B cell (primary cell): ENCODE measurements at regions not wholly inside any gene's neighbourhood (a gene's known extent, or its start where the extent isn't known, plus 50 kb on each side); places are given as distances from the start of the nearest gene placed in this dataset.

Experiments
- ATAC-seq: fragments of 200-7000 bp; cut with Tn5 transposase; one replicate; pipeline ENCODE4 v1.10.0; 2021; ENCODE audit warnings: low read depth, mild to moderate bottlenecking, moderate number of reproducible peaks, moderate library complexity
- CTCF ChIA-PET: fragments of 350-600 bp; sonication (Branson Sonifier 250); formaldehyde crosslinking; loops from one replicate; lab custom pipeline; 2021; ENCODE audit warnings: antibody characterized with exemption, inconsistent platforms; lab: Charles Lee
- POLR2A ChIA-PET: fragments of 350-600 bp; sonication (Branson Sonifier 250); formaldehyde crosslinking; loops from one replicate; lab custom pipeline; 2021; ENCODE audit warnings: antibody characterized with exemption; lab: Charles Lee
- DNase-seq: peaks from one replicate; pipeline ENCODE4 v3.0.0; 2013
- H2AFZ ChIP-seq: 2 replicates; pipeline ENCODE4 v1.6.1; 2012; ENCODE audit warnings: mild to moderate bottlenecking, low read depth, low read length; ENCODE audit not compliant: insufficient read depth, poor library complexity, severe bottlenecking
- H3K27ac ChIP-seq, 2 donors: 1 replicate in 1 of 2; 2 replicates in 1 of 2; pipeline ENCODE4 v1.5.1; 2012 to 2013; ENCODE audit warnings: low read length in 2 of 2, mild to moderate bottlenecking in 2 of 2, moderate library complexity in 1 of 2
- H3K27me3 ChIP-seq, 4 experiments: fragments of 200-600 bp in 1 of 4; sonication (generic) in 1 of 4; replicated peaks in 1 of 4; 1 replicate in 2 of 4; 2 replicates in 2 of 4; pipeline versions ENCODE4 v1.6.1 to v1.7.0; 2013 to 2016; ENCODE audit warnings: low read length in 3 of 4, mild to moderate bottlenecking in 2 of 4, mixed read lengths in 1 of 4, moderate library complexity in 1 of 4; ENCODE audit not compliant: insufficient read depth in 4 of 4, control insufficient read depth in 3 of 4; ENCODE audit errors: control extremely low read depth in 1 of 4
- H3K36me3 ChIP-seq, 2 experiments: replicated peaks in 1 of 2; 1 replicate in 1 of 2; 2 replicates in 1 of 2; pipeline versions ENCODE4 v1.6.1 to v1.7.1; 2013; ENCODE audit warnings: low read length in 1 of 2; ENCODE audit not compliant: insufficient read depth in 2 of 2, control insufficient read depth in 1 of 2; ENCODE audit errors: control extremely low read depth in 1 of 2, extremely low read depth in 1 of 2
- H3K4me1 ChIP-seq, 2 donors: fragments of 200-600 bp in 1 of 2; sonication (generic) in 1 of 2; 1 replicate in 1 of 2; 2 replicates in 1 of 2; pipeline versions ENCODE4 v1.5.1 to v1.6.1; 2013 to 2017; ENCODE audit warnings: low read length in 2 of 2; ENCODE audit not compliant: control insufficient read depth in 2 of 2, insufficient read depth in 2 of 2
- H3K4me2 ChIP-seq: replicated peaks from 2 replicates; pipeline ENCODE3; 2012; ENCODE audit warnings: mild to moderate bottlenecking, low read depth, low read length; ENCODE audit not compliant: poor library complexity, severe bottlenecking
- H3K4me3 ChIP-seq, 5 experiments: fragments of 200-600 bp in 1 of 5; sonication (generic) in 1 of 5; 1 replicate in 3 of 5; 2 replicates in 2 of 5; pipeline versions ENCODE4 v1.5.1 to v1.7.0; 2011 to 2016; ENCODE audit warnings: low read length in 4 of 5, mild to moderate bottlenecking in 4 of 5, low read depth in 2 of 5, control low read depth in 1 of 5, moderate library complexity in 1 of 5; ENCODE audit not compliant: insufficient read depth in 1 of 5; ENCODE audit errors: control extremely low read depth in 1 of 5, extremely low read depth in 1 of 5
- H3K79me2 ChIP-seq: fragments of 200-600 bp; sonication (generic); one replicate; pipeline ENCODE4 v1.6.0; 2016; ENCODE audit warnings: low read length; ENCODE audit not compliant: control insufficient read depth, insufficient read depth
- H3K9ac ChIP-seq: fragments of 200-600 bp; sonication (generic); 2 replicates; pipeline ENCODE4 v1.6.1; 2017; ENCODE audit warnings: mild to moderate bottlenecking, low read length, moderate library complexity
- H3K9me3 ChIP-seq, 3 donors: one replicate each; pipeline versions ENCODE4 v1.6.1 to v1.7.1; 2013; ENCODE audit warnings: low read length in 2 of 3; ENCODE audit not compliant: control insufficient read depth in 2 of 3, insufficient read depth in 1 of 3; ENCODE audit errors: control extremely low read depth in 1 of 3
- H4K20me1 ChIP-seq: 2 replicates; pipeline ENCODE4 v1.6.0; 2012; ENCODE audit warnings: mild to moderate bottlenecking, low read length; ENCODE audit not compliant: insufficient read depth, control insufficient read depth, poor library complexity, severe bottlenecking
- H3K27ac Mint-ChIP-seq: one replicate; pipeline ENCODE4 v1.8.0; 2021; ENCODE audit warnings: mixed read lengths
- H3K27me3 Mint-ChIP-seq: one replicate; pipeline ENCODE4 v1.8.0; 2021; ENCODE audit warnings: mixed read lengths
- H3K4me1 Mint-ChIP-seq: one replicate; pipeline ENCODE4 v1.8.0; 2021; ENCODE audit warnings: mixed read lengths
- H3K4me3 Mint-ChIP-seq: one replicate; pipeline ENCODE4 v1.8.0; 2021; ENCODE audit warnings: mixed read lengths
- H3K9me3 Mint-ChIP-seq: one replicate; pipeline ENCODE4 v1.8.0; 2022; ENCODE audit warnings: mixed read lengths; ENCODE audit not compliant: insufficient read depth
- EZH2 ChIP-seq: IDR thresholded peaks from 2 replicates; pipeline ENCODE4 v1.6.1; 2012; ENCODE audit warnings: borderline replicate concordance, low read depth, mild to moderate bottlenecking, moderate library complexity, low read length; ENCODE audit not compliant: insufficient read depth, poor library complexity, severe bottlenecking
- WGBS: methylation state at CpG from one replicate; pipeline ENCODE4 v1.1.5; 2013; ENCODE audit warnings: missing lambda C conversion rate; ENCODE audit not compliant: insufficient coverage; 5-methylcytosine and 5-hydroxymethylcytosine counted together
- intact Hi-C: fragments of 100-400 bp; cut with micrococcal nuclease; formaldehyde crosslinking; loops from one replicate; pipeline ENCODE4 v1.10.0; 2022
- TF ChIP-seq, protein P1 (sequence below): fragments of 200-600 bp; IDR thresholded peaks from one replicate; pipeline ENCODE4 v1.8.0; 2022; ENCODE audit warnings: antibody characterized with exemption, mild to moderate bottlenecking

DNA sequence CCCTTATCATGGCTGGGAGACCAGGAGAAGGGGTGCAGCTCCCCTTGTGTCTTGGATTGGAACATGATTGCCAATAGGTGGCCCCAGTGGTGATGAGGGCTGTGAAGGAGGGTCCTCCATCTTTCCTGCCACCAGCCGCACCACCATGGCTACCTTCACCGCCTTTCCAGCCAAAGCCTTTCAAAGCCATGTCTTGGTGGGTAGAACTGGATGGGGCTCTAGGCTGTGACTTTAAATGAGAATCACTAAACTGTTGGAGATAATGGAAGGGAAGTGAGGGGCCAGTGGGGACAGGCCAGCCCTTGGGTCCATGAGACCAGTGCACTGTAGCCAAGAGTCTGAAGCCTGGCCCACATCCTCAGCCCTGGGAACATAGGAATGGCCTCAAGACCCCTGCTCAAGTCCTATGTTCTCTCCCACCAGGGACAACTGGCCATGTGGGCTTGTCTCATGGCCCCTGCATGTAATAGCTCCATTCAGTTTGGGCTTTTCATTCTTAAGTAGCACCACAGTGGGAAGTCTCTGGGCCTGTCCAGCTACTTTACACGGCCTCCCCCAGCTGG, 345.7 kb downstream of the DYSF start:
- no peak overlapping the region for H2AFZ ChIP-seq
- 100% methylated on average over 1 of the region's 3 CpGs for WGBS
- H3K4me3 ChIP-seq: no peak overlapping the region
- CTCF ChIA-PET: interaction anchor here (1.0 kb wide), 1 partner anchor 15 kb away, joined by 5 read pairs; no protein-coding TSS in a partner anchor
- no peaks in the 10 kb centered on the region for H3K9me3 Mint-ChIP-seq
- H3K27me3 Mint-ChIP-seq: no peaks in the 10 kb centered on the region
- no peak overlapping the region for H3K9ac ChIP-seq
- no peaks in the 10 kb centered on the region for H4K20me1 ChIP-seq
- H3K27ac Mint-ChIP-seq: no peak overlapping the region
- DNase-seq (no peak), ATAC-seq (no peak)
- TF ChIP-seq, protein P1, sequence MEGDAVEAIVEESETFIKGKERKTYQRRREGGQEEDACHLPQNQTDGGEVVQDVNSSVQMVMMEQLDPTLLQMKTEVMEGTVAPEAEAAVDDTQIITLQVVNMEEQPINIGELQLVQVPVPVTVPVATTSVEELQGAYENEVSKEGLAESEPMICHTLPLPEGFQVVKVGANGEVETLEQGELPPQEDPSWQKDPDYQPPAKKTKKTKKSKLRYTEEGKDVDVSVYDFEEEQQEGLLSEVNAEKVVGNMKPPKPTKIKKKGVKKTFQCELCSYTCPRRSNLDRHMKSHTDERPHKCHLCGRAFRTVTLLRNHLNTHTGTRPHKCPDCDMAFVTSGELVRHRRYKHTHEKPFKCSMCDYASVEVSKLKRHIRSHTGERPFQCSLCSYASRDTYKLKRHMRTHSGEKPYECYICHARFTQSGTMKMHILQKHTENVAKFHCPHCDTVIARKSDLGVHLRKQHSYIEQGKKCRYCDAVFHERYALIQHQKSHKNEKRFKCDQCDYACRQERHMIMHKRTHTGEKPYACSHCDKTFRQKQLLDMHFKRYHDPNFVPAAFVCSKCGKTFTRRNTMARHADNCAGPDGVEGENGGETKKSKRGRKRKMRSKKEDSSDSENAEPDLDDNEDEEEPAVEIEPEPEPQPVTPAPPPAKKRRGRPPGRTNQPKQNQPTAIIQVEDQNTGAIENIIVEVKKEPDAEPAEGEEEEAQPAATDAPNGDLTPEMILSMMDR: no peak
- TF ChIP-seq EZH2: no peak
- H3K4me1 ChIP-seq: no peaks in the 10 kb centered on the region
- no peaks in the 10 kb centered on the region for H3K9me3 ChIP-seq
- H3K27me3 ChIP-seq: no peaks in the 10 kb centered on the region
- no peak overlapping the region for H3K4me2 ChIP-seq
- no peak overlapping the region for H3K27ac ChIP-seq
- H3K36me3 ChIP-seq: no peaks in the 10 kb centered on the region
- no peak overlapping the region for H3K4me3 Mint-ChIP-seq
- POLR2A ChIA-PET: no interaction called here
- H3K79me2 ChIP-seq: no peaks in the 10 kb centered on the region
- intact Hi-C loops: no loop called here
- no peaks in the 10 kb centered on the region for H3K4me1 Mint-ChIP-seq

DNA sequence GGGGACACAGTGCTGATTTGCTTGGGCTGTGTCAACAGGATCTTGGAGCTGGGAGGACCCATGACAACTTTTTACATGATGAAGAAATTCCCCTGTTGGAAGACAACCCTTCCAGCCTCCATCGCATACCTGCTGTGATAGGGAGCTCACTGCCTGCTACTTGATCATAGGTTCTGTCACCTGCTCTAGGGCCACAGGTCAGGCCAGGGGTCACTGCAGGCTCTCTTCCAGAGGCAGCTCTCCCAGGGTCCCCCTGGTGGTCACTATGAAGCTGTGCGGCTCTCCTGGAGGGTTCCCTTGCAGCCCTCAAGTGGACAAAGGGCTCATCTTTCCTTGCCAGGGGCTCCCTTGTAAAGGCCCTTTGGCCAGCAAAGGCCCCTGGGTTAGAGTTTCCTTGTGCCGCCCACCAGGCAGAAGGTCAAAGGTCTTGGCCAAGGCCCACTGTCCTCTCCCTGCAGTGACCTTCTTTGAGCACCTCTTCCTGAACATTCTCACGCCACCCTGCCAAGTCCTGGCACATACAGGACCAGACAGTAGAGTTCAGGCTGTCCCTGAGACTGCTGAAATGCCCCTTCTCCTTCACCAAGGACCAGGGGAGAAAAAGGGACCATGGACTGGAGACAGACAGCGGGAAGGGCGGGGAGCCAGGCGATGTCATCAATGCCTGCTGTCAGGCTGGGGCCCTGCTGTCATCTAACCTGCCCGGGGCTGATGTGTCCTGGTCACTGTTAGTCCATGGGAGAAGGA, 345.1 kb downstream of the DYSF start:
- Mint-ChIP-seq H3K9me3 (no peaks in the 10 kb centered on the region), H3K4me3 (no peak overlapping the region), H3K27ac (no peak overlapping the region), H3K4me1 (no peaks in the 10 kb centered on the region), H3K27me3 (no peaks in the 10 kb centered on the region)
- no peaks in the 10 kb centered on the region for H3K4me1 ChIP-seq
- no peaks in the 10 kb centered on the region for H3K9me3 ChIP-seq
- no peaks in the 10 kb centered on the region for H3K27me3 ChIP-seq
- H3K79me2 ChIP-seq: no peaks in the 10 kb centered on the region
- H2AFZ ChIP-seq: no peak overlapping the region
- ChIA-PET POLR2A (no interaction called here), CTCF (no interaction called here)
- TF ChIP-seq, protein P1: peak; percentile 19
- TF ChIP-seq EZH2: no peak
- no peaks in the 10 kb centered on the region for H4K20me1 ChIP-seq
- 73% methylated on average over 8 of the region's 8 CpGs for WGBS
- ATAC-seq (no peak), DNase-seq (peak; percentile 10)
- no peaks in the 10 kb centered on the region for H3K36me3 ChIP-seq
- intact Hi-C loops: no loop called here
- H3K9ac ChIP-seq: no peak overlapping the region
- H3K4me3 ChIP-seq: no peak overlapping the region
- no peak overlapping the region for H3K4me2 ChIP-seq
- no peak overlapping the region for H3K27ac ChIP-seq
